Neural crest cell (in vitro differentiated cells): ENCODE measurements at regions not wholly inside any gene's neighbourhood (a gene's known extent, or its start where the extent isn't known, plus 50 kb on each side); places are given as distances from the start of the nearest gene placed in this dataset.

Experiments used
- DNase-seq: peaks from one replicate; pipeline ENCODE4 v3.0.0; 2021; ENCODE audit warnings: low read depth, mixed read lengths, low spot score
- H3K27ac Mint-ChIP-seq: one replicate; pipeline ENCODE4 v1.8.0; 2021; ENCODE audit warnings: mild to moderate bottlenecking, mixed read lengths; ENCODE audit not compliant: unreplicated experiment
- H3K27me3 Mint-ChIP-seq: 2 replicates; pipeline ENCODE4 v1.8.0; 2021; ENCODE audit warnings: low read depth, mild to moderate bottlenecking, mixed read lengths
- H3K36me3 Mint-ChIP-seq: 2 replicates; pipeline ENCODE4 v1.8.0; 2021; ENCODE audit warnings: low read depth, mild to moderate bottlenecking, mixed read lengths
- H3K4me1 Mint-ChIP-seq: 2 replicates; pipeline ENCODE4 v1.8.0; 2021; ENCODE audit warnings: mixed read lengths
- H3K4me3 Mint-ChIP-seq: one replicate; pipeline ENCODE4 v1.8.0; 2021; ENCODE audit warnings: mild to moderate bottlenecking, mixed read lengths
- H3K9me3 Mint-ChIP-seq: 2 replicates; pipeline ENCODE4 v1.8.0; 2021; ENCODE audit warnings: mixed read lengths
- CTCF ChIP-seq: fragments of 200-600 bp; sonication (generic); conservative IDR thresholded peaks from 2 replicates; pipeline ENCODE4 v1.5.0; 2021; ENCODE audit warnings: antibody characterized with exemption, mild to moderate bottlenecking

GRCh38 chr16:55154262-55154661 is 169.7 kb upstream of the IRX6 start:
- peaks cover 8% of the 10 kb centered on the region for H3K27me3 Mint-ChIP-seq

GRCh38 chr16:55154956-55155355 is 169.0 kb upstream of the IRX6 start:
- no peak for DNase-seq
- peaks cover 7% of the 10 kb centered on the region for H3K4me1 Mint-ChIP-seq
- no peak overlapping the region for H3K4me3 Mint-ChIP-seq
- no peak for TF ChIP-seq CTCF
- no peaks in the 10 kb centered on the region for H3K9me3 Mint-ChIP-seq
- no peak overlapping the region for H3K27ac Mint-ChIP-seq
- no peaks in the 10 kb centered on the region for H3K36me3 Mint-ChIP-seq
- peaks cover 8% of the 10 kb centered on the region for H3K27me3 Mint-ChIP-seq

More at GRCh38 chr16:55154262-55154661, 169.7 kb upstream of the IRX6 start:
- H3K36me3 Mint-ChIP-seq, result no peaks in the 10 kb centered on the region
- H3K27ac Mint-ChIP-seq, result no peak overlapping the region
- TF ChIP-seq CTCF, result no peak
- DNase-seq, result no peak
- H3K4me1 Mint-ChIP-seq, result peaks cover 7% of the 10 kb centered on the region
- no peak overlapping the region for H3K4me3 Mint-ChIP-seq
- H3K9me3 Mint-ChIP-seq, result no peaks in the 10 kb centered on the region

GRCh38 chr16:55155815-55156214 is 168.2 kb upstream of the IRX6 start:
- Mint-ChIP-seq H3K27ac (no peak overlapping the region), H3K36me3 (no peaks in the 10 kb centered on the region), H3K27me3 (peaks cover 8% of the 10 kb centered on the region), H3K9me3 (no peaks in the 10 kb centered on the region), H3K4me1 (peaks cover 7% of the 10 kb centered on the region), H3K4me3 (no peak overlapping the region)
- no peak for TF ChIP-seq CTCF
- no peak for DNase-seq

- Mint-ChIP-seq H3K9me3 (peaks cover 4% of the 10 kb centered on the region), H3K4me3 (no peak overlapping the region), H3K36me3 (no peaks in the 10 kb centered on the region), H3K4me1 (peaks cover 6% of the 10 kb centered on the region), H3K27ac (no peak overlapping the region), H3K27me3 (no peaks in the 10 kb centered on the region)
- no peak for TF ChIP-seq CTCF
- DNase-seq, result no peak
Measured at GRCh38 chr16:55169780-55170179, 154.2 kb upstream of the IRX6 start.

- DNase-seq, result no peak
- Mint-ChIP-seq H3K4me3 (no peak overlapping the region), H3K9me3 (peaks cover 4% of the 10 kb centered on the region), H3K27me3 (no peaks in the 10 kb centered on the region), H3K4me1 (peaks cover 17% of the 10 kb centered on the region), H3K27ac (no peak overlapping the region), H3K36me3 (no peaks in the 10 kb centered on the region)
- TF ChIP-seq CTCF, result no peak
Measured at GRCh38 chr16:55171241-55171640, 152.8 kb upstream of the IRX6 start.

- H3K27ac Mint-ChIP-seq, result peak overlapping the region; percentile 20
- H3K36me3 Mint-ChIP-seq, result no peaks in the 10 kb centered on the region
- no peaks in the 10 kb centered on the region for H3K27me3 Mint-ChIP-seq
- TF ChIP-seq CTCF, result no peak
- peaks cover 40% of the 10 kb centered on the region for H3K4me1 Mint-ChIP-seq
- H3K4me3 Mint-ChIP-seq, result no peak overlapping the region
- no peak for DNase-seq
- H3K9me3 Mint-ChIP-seq, result peaks cover 9% of the 10 kb centered on the region
Measured at GRCh38 chr16:55175389-55175788, 148.6 kb upstream of the IRX6 start.
